ENCODE measurements at regions not wholly inside any gene's neighbourhood (a gene's known extent, or its start where the extent isn't known, plus 50 kb on each side); places are given as distances from the start of the nearest gene placed in this dataset.

- in situ Hi-C loops (cut with HindIII; ENCODE audit: low pct_ligation_motif_present, low sequenced_read_pairs): no loop called here
- no peak overlapping the region for H3K4me3 ChIP-seq (ENCODE audit: low read depth, low read length)
- no peaks in the 10 kb centered on the region for H3K36me3 ChIP-seq (replicated peaks)
- DNase-seq: peak; percentile 42
- H3K27me3 ChIP-seq (replicated peaks): no peaks in the 10 kb centered on the region
- no peak overlapping the region for H3K27ac ChIP-seq
- no peak for TF ChIP-seq CTCF (IDR thresholded peaks at IDR 0.05; ENCODE audit: low read depth, low read length, missing control alignments)
These were observed 139.2 kb upstream of the SASH1 start for GRCh38 chr6:148203281-148203925.

DNA sequence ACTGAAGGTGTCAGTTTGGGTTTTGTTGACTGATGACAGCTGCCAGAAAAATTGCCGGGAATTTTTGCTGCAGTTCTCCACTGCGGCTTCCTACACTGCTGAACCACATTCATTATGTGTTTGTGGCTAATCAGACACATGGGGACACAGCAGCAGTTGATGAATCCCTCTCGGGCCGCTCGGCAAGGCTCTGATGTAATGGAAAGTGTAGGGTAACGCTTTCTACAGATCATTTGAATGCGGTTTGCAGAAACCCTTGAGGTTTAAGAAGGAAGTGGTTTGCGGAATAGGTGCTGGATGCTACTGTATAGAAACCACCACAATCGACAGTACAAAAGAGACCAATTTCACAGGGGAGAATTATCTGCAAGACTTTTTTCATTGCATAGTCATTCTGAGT is 138.7 kb upstream of the SASH1 start:
- TF ChIP-seq CTCF (IDR thresholded peaks at IDR 0.05; ENCODE audit: low read depth, low read length, missing control alignments): no peak
- Histone ChIP-seq H3K27ac (no peak overlapping the region), H3K27me3 (replicated peaks) (no peaks in the 10 kb centered on the region), H3K36me3 (replicated peaks) (no peaks in the 10 kb centered on the region), H3K4me3 (ENCODE audit: low read depth, low read length) (no peak overlapping the region)
- DNase-seq: peak; percentile 35
- in situ Hi-C loops (cut with HindIII; ENCODE audit: low pct_ligation_motif_present, low sequenced_read_pairs): no loop called here

- H3K27ac ChIP-seq: no peak overlapping the region
- DNase-seq: no peak
- H3K36me3 ChIP-seq (replicated peaks): no peaks in the 10 kb centered on the region
- H3K27me3 ChIP-seq (replicated peaks): no peaks in the 10 kb centered on the region
- in situ Hi-C loops (cut with HindIII; ENCODE audit: low pct_ligation_motif_present, low sequenced_read_pairs): no loop called here
- TF ChIP-seq CTCF (IDR thresholded peaks at IDR 0.05; ENCODE audit: low read depth, low read length, missing control alignments): no peak
- H3K4me3 ChIP-seq (ENCODE audit: low read depth, low read length): no peak overlapping the region
These were observed 134.3 kb upstream of the SASH1 start for GRCh38 chr6:148208298-148208697.

DNA sequence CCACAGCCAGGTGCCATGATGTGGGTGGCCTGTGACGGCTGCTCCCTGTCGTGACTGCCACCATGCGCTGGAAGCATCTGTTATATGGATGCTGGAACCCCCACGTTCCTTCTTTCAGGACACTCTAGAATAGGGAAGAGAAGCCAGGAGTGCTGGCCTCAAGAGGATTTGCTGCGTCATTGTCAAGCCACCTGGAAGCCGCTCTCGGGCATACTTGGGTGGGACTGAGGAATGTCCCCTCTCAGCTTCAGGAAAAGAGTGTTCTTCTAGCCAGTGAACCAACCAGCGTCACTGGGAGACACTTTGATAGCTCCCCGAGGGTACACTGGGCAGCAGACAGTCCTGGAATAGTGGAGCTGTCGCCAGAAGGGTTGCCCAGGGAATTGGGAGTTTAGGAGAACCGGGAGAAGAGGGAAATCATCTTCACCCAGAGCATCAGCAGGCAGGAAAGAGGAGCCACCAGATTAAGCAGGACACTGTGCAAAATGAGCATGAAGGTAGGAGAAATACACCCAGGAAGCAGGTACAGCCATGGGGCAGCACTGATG is 130.8 kb upstream of the SASH1 start:
- in situ Hi-C loops (cut with HindIII; ENCODE audit: low pct_ligation_motif_present, low sequenced_read_pairs): no loop called here
- Histone ChIP-seq H3K36me3 (replicated peaks) (no peaks in the 10 kb centered on the region), H3K27me3 (replicated peaks) (no peaks in the 10 kb centered on the region), H3K4me3 (ENCODE audit: low read depth, low read length) (no peak overlapping the region), H3K27ac (no peak overlapping the region)
- TF ChIP-seq CTCF (IDR thresholded peaks at IDR 0.05; ENCODE audit: low read depth, low read length, missing control alignments): no peak
- DNase-seq: no peak

DNA sequence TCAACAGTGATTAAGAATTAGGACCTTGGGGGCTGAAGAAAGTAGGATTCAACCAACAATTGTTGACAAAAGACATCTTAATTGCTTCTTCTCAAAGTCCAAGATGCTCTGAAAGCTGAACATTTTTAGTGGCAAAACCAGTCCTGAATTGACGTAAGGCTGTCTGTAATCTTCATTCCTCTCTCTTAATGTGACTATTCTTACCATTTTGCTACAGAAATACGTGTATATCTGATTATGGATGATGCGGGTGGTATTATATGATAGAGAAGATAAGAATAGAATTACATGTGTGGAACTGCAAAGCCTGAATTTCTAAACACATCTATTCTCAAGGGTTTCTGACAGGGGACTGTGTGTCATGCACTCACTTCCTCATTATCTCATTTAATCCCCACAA is 130.3 kb upstream of the SASH1 start:
- Histone ChIP-seq H3K27ac (no peak overlapping the region), H3K4me3 (ENCODE audit: low read depth, low read length) (no peak overlapping the region), H3K36me3 (replicated peaks) (no peaks in the 10 kb centered on the region), H3K27me3 (replicated peaks) (no peaks in the 10 kb centered on the region)
- no peak for TF ChIP-seq CTCF (IDR thresholded peaks at IDR 0.05; ENCODE audit: low read depth, low read length, missing control alignments)
- in situ Hi-C loops (cut with HindIII; ENCODE audit: low pct_ligation_motif_present, low sequenced_read_pairs): no loop called here
- DNase-seq: no peak

GRCh38 chr6:148213366-148213765 is 129.3 kb upstream of the SASH1 start:
- Histone ChIP-seq H3K36me3 (replicated peaks) (no peaks in the 10 kb centered on the region), H3K4me3 (ENCODE audit: low read depth, low read length) (no peak overlapping the region), H3K27ac (no peak overlapping the region), H3K27me3 (replicated peaks) (no peaks in the 10 kb centered on the region)
- no peak for DNase-seq
- in situ Hi-C loops (cut with HindIII; ENCODE audit: low pct_ligation_motif_present, low sequenced_read_pairs): no loop called here
- TF ChIP-seq CTCF (IDR thresholded peaks at IDR 0.05; ENCODE audit: low read depth, low read length, missing control alignments): no peak

All from brain microvascular endothelial cell (primary cell).